AG04450 (cell line): ENCODE measurements at regions not wholly inside any gene's neighbourhood (a gene's known extent, or its start where the extent isn't known, plus 50 kb on each side); places are given as distances from the start of the nearest gene placed in this dataset.
"Not testable (repeated sequence)": the region's sequence is repeated elsewhere in the genome, so short reads cannot be mapped to it uniquely, and the experiment has no call there.

Experiments
- CTCF ChIA-PET: fragments of 300-600, 350-600 bp; formaldehyde crosslinking; extraction: SDS; loops from one replicate; lab custom pipeline; 2022; ENCODE audit warnings: antibody characterized with exemption, inconsistent platforms; lab: Charles Lee
- POLR2A ChIA-PET: fragments of 350-600 bp; formaldehyde crosslinking; extraction: SDS; loops from one replicate; lab custom pipeline; 2021; ENCODE audit warnings: antibody characterized with exemption, inconsistent platforms; lab: Yijun Ruan, JAX
- DNase-seq: peaks from one replicate; pipeline ENCODE4 v3.0.0-alpha.2; 2011; ENCODE audit warnings: low read depth, low spot score
- H3K27ac ChIP-seq: one replicate; pipeline ENCODE4 v1.5.1; 2012; ENCODE audit warnings: low read depth, low read length, control low read depth
- H3K27me3 ChIP-seq: one replicate; pipeline ENCODE4 v1.6.0; 2012; ENCODE audit warnings: low read length; ENCODE audit not compliant: control insufficient read depth, insufficient read depth
- H3K4me3 ChIP-seq: 2 replicates; pipeline ENCODE4 v1.5.1; 2011; ENCODE audit warnings: mild to moderate bottlenecking, low read depth, low read length, control low read depth
- H3K9me3 ChIP-seq: 2 replicates; pipeline ENCODE4 v1.5.1; 2012; ENCODE audit warnings: low read length; ENCODE audit not compliant: control insufficient read depth, insufficient read depth
- CTCF ChIP-seq: IDR thresholded peaks from 2 replicates; pipeline ENCODE4 v1.5.1; 2011; ENCODE audit warnings: low read depth, low read length, control low read depth, inconsistent platforms

- no peak for TF ChIP-seq CTCF
- H3K27me3 ChIP-seq: no peaks in the 10 kb centered on the region
- H3K4me3 ChIP-seq: no peak overlapping the region
- DNase-seq: no peak
- POLR2A ChIA-PET: no interaction called here
- H3K9me3 ChIP-seq: no peaks in the 10 kb centered on the region
- CTCF ChIA-PET: no interaction called here
- H3K27ac ChIP-seq: no peak overlapping the region
These were observed 83.2 kb upstream of the TNRC6B start for GRCh38 chr22:40094485-40094884.

- POLR2A ChIA-PET, H3K9me3 ChIP-seq, H3K27me3 ChIP-seq, H3K27ac ChIP-seq, CTCF ChIA-PET, DNase-seq, H3K4me3 ChIP-seq: not testable (repeated sequence)
These were observed 77.8 kb upstream of the TNRC6B start for GRCh38 chr22:40099887-40100286.

GRCh38 chr22:40105755-40106154 lies 72.0 kb upstream of the TNRC6B start:
- ChIA-PET CTCF (no interaction called here), POLR2A (no interaction called here)
- Histone ChIP-seq H3K27me3 (no peaks in the 10 kb centered on the region), H3K4me3 (no peak overlapping the region), H3K27ac (no peak overlapping the region), H3K9me3 (no peaks in the 10 kb centered on the region)
- TF ChIP-seq CTCF: no peak
- no peak for DNase-seq

DNA sequence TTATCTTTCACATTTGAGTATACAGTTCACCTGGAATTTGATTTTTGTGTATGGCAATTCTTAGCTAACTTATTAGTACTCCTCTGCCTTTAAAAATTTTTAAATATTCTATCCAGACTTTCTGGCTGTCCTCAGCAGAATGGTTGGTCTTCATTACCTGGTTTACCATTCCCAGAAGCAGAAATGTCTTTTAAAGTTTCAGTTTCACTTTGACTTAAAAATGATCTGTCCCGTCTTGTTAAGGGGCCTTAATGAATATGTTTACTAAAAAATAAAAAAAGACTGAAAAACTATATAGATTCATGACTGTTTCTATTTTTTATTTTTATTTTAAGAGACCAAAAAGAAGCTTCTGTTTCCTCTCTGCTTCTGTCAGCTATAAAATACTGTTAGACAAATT lies 70.5 kb upstream of the TNRC6B start:
- TF ChIP-seq CTCF: no peak
- H3K27ac ChIP-seq: no peak overlapping the region
- no peak for DNase-seq
- no peaks in the 10 kb centered on the region for H3K27me3 ChIP-seq
- CTCF ChIA-PET: no interaction called here
- H3K4me3 ChIP-seq: peak overlapping the region; percentile 14; the same call in 1 of the 2 replicates
- H3K9me3 ChIP-seq: no peaks in the 10 kb centered on the region
- POLR2A ChIA-PET: interaction anchor here (0.6 to 1.1 kb wide), 3 partner anchors 60 to 70 kb away, joined by 3 to 7 read pairs (median 4); partner anchors contain the start of gene TNRC6B

DNA sequence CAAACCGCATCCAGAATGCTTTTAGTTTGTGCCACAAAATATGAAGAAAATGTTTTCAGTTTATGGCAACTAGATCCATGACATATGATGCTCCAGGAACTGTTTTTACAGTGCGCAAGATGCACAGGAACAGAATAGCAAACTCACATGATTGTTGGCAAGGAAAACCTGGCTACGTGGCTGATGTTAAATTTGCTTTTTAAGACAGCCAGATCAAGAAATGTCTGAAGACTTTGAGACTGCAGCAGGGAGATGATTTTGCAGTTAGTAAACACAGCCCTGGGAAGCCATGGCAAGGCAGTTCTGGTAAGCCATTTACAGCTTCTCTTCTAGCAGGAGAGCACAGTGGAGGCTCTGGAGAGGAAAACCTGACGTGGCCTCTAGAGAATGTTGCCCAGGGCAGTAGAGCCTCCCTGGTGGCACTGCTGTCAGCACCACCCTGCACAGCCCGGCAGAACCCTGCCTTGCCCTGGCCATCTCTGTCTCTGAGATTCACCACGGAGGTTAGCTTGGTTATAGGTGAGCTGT lies 69.8 kb upstream of the TNRC6B start:
- DNase-seq: no peak
- POLR2A ChIA-PET: interaction anchor here (0.6 to 1.1 kb wide), 2 partner anchors 60 to 64 kb away, joined by 4 to 7 read pairs; no protein-coding TSS in a partner anchor
- CTCF ChIA-PET: interaction anchor here (0.6 kb wide), 2 partner anchors 19 to 52 kb away, joined by 3 read pairs; no protein-coding TSS in a partner anchor
- no peaks in the 10 kb centered on the region for H3K9me3 ChIP-seq
- H3K4me3 ChIP-seq: peak overlapping the region; percentile 14
- TF ChIP-seq CTCF: no peak
- peak overlapping the region; percentile 78 for H3K27ac ChIP-seq
- no peaks in the 10 kb centered on the region for H3K27me3 ChIP-seq
